ENCODE measurements at regions not wholly inside any gene's neighbourhood (a gene's known extent, or its start where the extent isn't known, plus 50 kb on each side); places are given as distances from the start of the nearest gene placed in this dataset.
"Not testable (repeated sequence)": the region's sequence is repeated elsewhere in the genome, so short reads cannot be mapped to it uniquely, and the experiment has no call there.

DNA sequence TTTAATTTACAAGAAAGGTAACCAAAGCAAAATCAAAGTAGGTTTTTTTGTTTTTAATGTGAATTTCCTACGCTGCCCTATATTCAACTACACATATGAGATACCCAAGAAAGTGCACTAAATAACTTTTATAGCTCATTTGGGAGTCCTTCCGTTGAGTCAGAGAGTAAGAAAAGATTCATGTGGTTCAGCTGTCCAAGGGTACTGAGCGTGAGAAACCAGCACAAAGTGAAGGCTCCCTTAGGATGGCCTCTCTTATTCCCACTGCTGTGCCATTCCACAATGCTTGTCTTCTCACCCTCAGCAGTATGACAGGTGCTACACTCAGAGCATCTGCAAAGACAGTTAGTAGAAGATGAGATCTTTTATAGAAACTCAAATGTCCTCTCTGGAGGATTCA lies 85.8 kb upstream of the POMZP3 start:
- TF ChIP-seq, protein P1, sequence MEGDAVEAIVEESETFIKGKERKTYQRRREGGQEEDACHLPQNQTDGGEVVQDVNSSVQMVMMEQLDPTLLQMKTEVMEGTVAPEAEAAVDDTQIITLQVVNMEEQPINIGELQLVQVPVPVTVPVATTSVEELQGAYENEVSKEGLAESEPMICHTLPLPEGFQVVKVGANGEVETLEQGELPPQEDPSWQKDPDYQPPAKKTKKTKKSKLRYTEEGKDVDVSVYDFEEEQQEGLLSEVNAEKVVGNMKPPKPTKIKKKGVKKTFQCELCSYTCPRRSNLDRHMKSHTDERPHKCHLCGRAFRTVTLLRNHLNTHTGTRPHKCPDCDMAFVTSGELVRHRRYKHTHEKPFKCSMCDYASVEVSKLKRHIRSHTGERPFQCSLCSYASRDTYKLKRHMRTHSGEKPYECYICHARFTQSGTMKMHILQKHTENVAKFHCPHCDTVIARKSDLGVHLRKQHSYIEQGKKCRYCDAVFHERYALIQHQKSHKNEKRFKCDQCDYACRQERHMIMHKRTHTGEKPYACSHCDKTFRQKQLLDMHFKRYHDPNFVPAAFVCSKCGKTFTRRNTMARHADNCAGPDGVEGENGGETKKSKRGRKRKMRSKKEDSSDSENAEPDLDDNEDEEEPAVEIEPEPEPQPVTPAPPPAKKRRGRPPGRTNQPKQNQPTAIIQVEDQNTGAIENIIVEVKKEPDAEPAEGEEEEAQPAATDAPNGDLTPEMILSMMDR (IDR thresholded peaks at IDR 0.05; ENCODE audit: borderline replicate concordance, extremely low read depth, low read length, poor library complexity, severe bottlenecking), result not testable (repeated sequence)
- not testable (repeated sequence) for TF ChIP-seq EZH2 (IDR thresholded peaks at IDR 0.05; ENCODE audit: borderline replicate concordance, low read depth, low read length, severe bottlenecking)

All from DND-41 (cell line).